H9 (cell line): ENCODE measurements at regions not wholly inside any gene's neighbourhood (a gene's known extent, or its start where the extent isn't known, plus 50 kb on each side); places are given as distances from the start of the nearest gene placed in this dataset.

Experiments used
- DNase-seq: peaks from one replicate; pipeline ENCODE4 v3.0.0-alpha.2; 2017
- H2AFZ ChIP-seq: one replicate; pipeline ENCODE4 v1.6.1; 2013; ENCODE audit warnings: mild to moderate bottlenecking, low read length, control low read depth, moderate library complexity
- H2AK5ac ChIP-seq: 2 replicates; pipeline ENCODE4 v1.6.1; 2013; ENCODE audit warnings: low read length, control low read depth, mixed read lengths; ENCODE audit not compliant: insufficient read length
- H2BK120ac ChIP-seq: one replicate; pipeline ENCODE4 v1.6.1; 2013; ENCODE audit warnings: low read depth, mild to moderate bottlenecking, low read length, control low read depth, inconsistent platforms; ENCODE audit not compliant: poor library complexity, severe bottlenecking
- H2BK12ac ChIP-seq: 2 replicates; pipeline ENCODE4 v1.6.1; 2013; ENCODE audit warnings: low read length, control low read depth, mixed read lengths, low read depth; ENCODE audit not compliant: insufficient read length
- H2BK15ac ChIP-seq: 2 replicates; pipeline ENCODE4 v1.6.1; 2013; ENCODE audit warnings: low read depth, low read length, control low read depth
- H2BK20ac ChIP-seq: one replicate; pipeline ENCODE4 v1.6.1; 2013; ENCODE audit warnings: low read depth, mild to moderate bottlenecking, low read length, control low read depth, inconsistent platforms; ENCODE audit not compliant: poor library complexity, severe bottlenecking
- H2BK5ac ChIP-seq: 2 replicates; pipeline ENCODE4 v1.6.1; 2013; ENCODE audit warnings: low read length, control low read depth, mixed read lengths; ENCODE audit not compliant: insufficient read length
- H3K14ac ChIP-seq: 2 replicates; pipeline ENCODE4 v1.6.1; 2013; ENCODE audit warnings: low read length, control low read depth; ENCODE audit not compliant: insufficient read depth
- H3K18ac ChIP-seq: 2 replicates; pipeline ENCODE4 v1.6.1; 2013; ENCODE audit warnings: low read depth, mild to moderate bottlenecking, mixed read lengths, low read length, control low read depth; ENCODE audit not compliant: insufficient read length
- H3K23ac ChIP-seq: 2 replicates; pipeline ENCODE4 v1.6.1; 2013; ENCODE audit warnings: low read length, control low read depth, mixed read lengths, low read depth; ENCODE audit not compliant: insufficient read length
- H3K23me2 ChIP-seq: 2 replicates; pipeline ENCODE4 v1.6.1; 2013; ENCODE audit warnings: low read depth, mild to moderate bottlenecking, mixed read lengths, low read length, control low read depth; ENCODE audit not compliant: insufficient read length, poor library complexity, severe bottlenecking
- H3K27ac ChIP-seq: 2 replicates; pipeline ENCODE4 v1.5.1; 2013; ENCODE audit warnings: low read length, control low read depth, mixed read lengths, low read depth; ENCODE audit not compliant: insufficient read length
- H3K27me3 ChIP-seq: 2 replicates; pipeline ENCODE4 v1.6.1; 2013; ENCODE audit warnings: low read length, control low read depth, inconsistent platforms; ENCODE audit not compliant: insufficient read depth
- H3K4ac ChIP-seq: 2 replicates; pipeline ENCODE4 v1.6.1; 2013; ENCODE audit warnings: low read depth, mild to moderate bottlenecking, control low read depth, inconsistent platforms, low read length, moderate library complexity
- H3K4me1 ChIP-seq: 2 replicates; pipeline ENCODE4 v1.6.1; 2013; ENCODE audit warnings: low read length, control low read depth, inconsistent platforms; ENCODE audit not compliant: insufficient read depth
- H3K4me2 ChIP-seq: 2 replicates; pipeline ENCODE4 v1.6.1; 2013; ENCODE audit warnings: low read length, control low read depth, mixed read lengths; ENCODE audit not compliant: insufficient read length, insufficient read depth
- H3K56ac ChIP-seq: 2 replicates; pipeline ENCODE4 v1.6.1; 2013; ENCODE audit warnings: low read depth, mild to moderate bottlenecking, mixed read lengths, low read length, control low read depth; ENCODE audit not compliant: insufficient read length
- H3K79me1 ChIP-seq: 2 replicates; pipeline ENCODE4 v1.6.1; 2013; ENCODE audit warnings: low read depth, mild to moderate bottlenecking, moderate library complexity, low read length, control low read depth, inconsistent platforms; ENCODE audit not compliant: insufficient read depth, poor library complexity, severe bottlenecking
- H3K79me2 ChIP-seq: 2 replicates; pipeline ENCODE4 v1.6.1; 2013; ENCODE audit warnings: low read length, control low read depth, inconsistent platforms; ENCODE audit not compliant: insufficient read depth
- H3K9ac ChIP-seq: 2 replicates; pipeline ENCODE4 v1.6.1; 2013; ENCODE audit warnings: low read length, control low read depth, mixed read lengths; ENCODE audit not compliant: insufficient read length; ENCODE audit errors: extremely low read depth
- H3K9me3 ChIP-seq: one replicate; pipeline ENCODE4 v1.6.1; 2013; ENCODE audit warnings: low read depth, low read length, inconsistent platforms; ENCODE audit not compliant: control insufficient read depth
- H3T11ph ChIP-seq: one replicate; pipeline ENCODE4 v1.6.1; 2013; ENCODE audit warnings: mild to moderate bottlenecking, low read length, control low read depth, inconsistent platforms
- H4K20me1 ChIP-seq: one replicate; pipeline ENCODE4 v1.6.1; 2013; ENCODE audit not compliant: control insufficient read depth, insufficient read length, insufficient read depth
- H4K5ac ChIP-seq: 2 replicates; pipeline ENCODE4 v1.6.1; 2013; ENCODE audit warnings: low read depth, mild to moderate bottlenecking, mixed read lengths, low read length, control low read depth; ENCODE audit not compliant: insufficient read length
- H4K8ac ChIP-seq: replicated peaks from 2 replicates; pipeline ENCODE4 v1.6.1; 2013; ENCODE audit warnings: low read length, control low read depth, mixed read lengths, low read depth; ENCODE audit not compliant: insufficient read length
- H4K91ac ChIP-seq: 2 replicates; pipeline ENCODE4 v1.6.1; 2013; ENCODE audit warnings: low read depth, mild to moderate bottlenecking, moderate library complexity, mixed read lengths, low read length, control low read depth; ENCODE audit not compliant: insufficient read length
- H3K27ac Mint-ChIP-seq, 3 experiments: 2 replicates in 2 of 3; 3 replicates in 1 of 3; pipeline ENCODE4 v1.8.0; 2020 to 2021; ENCODE audit warnings: mixed read lengths in 3 of 3, mild to moderate bottlenecking in 1 of 3, moderate library complexity in 1 of 3
- H3K27me3 Mint-ChIP-seq: 2 replicates; pipeline ENCODE4 v1.8.0; 2021; ENCODE audit warnings: low read depth, mild to moderate bottlenecking, moderate library complexity, mixed read lengths
- H3K36me3 Mint-ChIP-seq, 3 experiments: 2 replicates in 2 of 3; 3 replicates in 1 of 3; pipeline ENCODE4 v1.8.0; 2020 to 2021; ENCODE audit warnings: low read depth in 3 of 3, mixed read lengths in 3 of 3; ENCODE audit not compliant: insufficient read depth in 1 of 3
- H3K4me1 Mint-ChIP-seq, 2 experiments: 2 replicates each; pipeline ENCODE4 v1.8.0; 2020; ENCODE audit warnings: mixed read lengths in 2 of 2
- H3K4me3 Mint-ChIP-seq, 2 experiments: 2 replicates in 1 of 2; 3 replicates in 1 of 2; pipeline ENCODE4 v1.8.0; 2020 to 2021; ENCODE audit warnings: mild to moderate bottlenecking in 2 of 2, mixed read lengths in 2 of 2, moderate library complexity in 1 of 2
- H3K9me3 Mint-ChIP-seq, 2 experiments: 2 replicates in 1 of 2; 3 replicates in 1 of 2; pipeline ENCODE4 v1.8.0; 2020; ENCODE audit warnings: mild to moderate bottlenecking in 2 of 2, mixed read lengths in 2 of 2, moderate library complexity in 1 of 2
- CTCF ChIP-seq: fragments of 200-600 bp; sonication (generic); conservative IDR thresholded peaks from 3 replicates; pipeline ENCODE4 v1.8.0; 2021; ENCODE audit warnings: antibody characterized with exemption, mild to moderate bottlenecking
- WGBS: extraction: QIAGEN DNeasy Blood & Tissue Kit; methylation state at CpG from one replicate; pipeline ENCODE4 v1.1.7; 2013; ENCODE audit warnings: missing lambda C conversion rate, low lambda C conversion rate, mixed read lengths; ENCODE audit not compliant: insufficient read length; ENCODE audit errors: extremely low coverage; 5-methylcytosine and 5-hydroxymethylcytosine counted together

- Histone ChIP-seq H3K9ac (no peak overlapping the region), H3K18ac (no peak overlapping the region), H2BK120ac (no peak overlapping the region), H2BK20ac (no peak overlapping the region), H4K5ac (no peak overlapping the region), H3K4me1 (no peaks in the 10 kb centered on the region), H3K79me2 (no peaks in the 10 kb centered on the region), H3K23ac (no peak overlapping the region), H4K8ac (no peak overlapping the region), H4K91ac (no peak overlapping the region), H3K79me1 (no peaks in the 10 kb centered on the region), H3K27ac (no peak overlapping the region), H2BK5ac (no peak overlapping the region), H3T11ph (no peak overlapping the region), H2BK15ac (no peak overlapping the region), H3K27me3 (no peaks in the 10 kb centered on the region), H3K23me2 (no peaks in the 10 kb centered on the region), H2AFZ (no peak overlapping the region), H3K14ac (no peak overlapping the region), H2AK5ac (no peak overlapping the region), H4K20me1 (no peaks in the 10 kb centered on the region), H3K4ac (no peak overlapping the region), H3K56ac (no peak overlapping the region), H2BK12ac (no peak overlapping the region), H3K9me3 (no peaks in the 10 kb centered on the region), H3K4me2 (no peak overlapping the region)
- Mint-ChIP-seq H3K4me1 (peaks cover 0 to under 1% of the 10 kb centered on the region in 2 experiments; a peak in 1 of 4 replicates), H3K27ac (no peak overlapping the region; a peak in 1 of 7 replicates), H3K36me3 (no peaks in the 10 kb centered on the region; a peak in 1 of 7 replicates), H3K4me3 (no peak overlapping the region), H3K27me3 (peaks cover 13% of the 10 kb centered on the region), H3K9me3 (peaks cover 0 to 5% of the 10 kb centered on the region in 2 experiments; a peak in 2 of 5 replicates)
- no peak for DNase-seq
- no CpG with 5 or more reads among the region's 2 CpGs for WGBS
- no peak for TF ChIP-seq CTCF
These were observed 194.9 kb downstream of the DUSP6 start for GRCh38 chr12:89157413-89157812.
